K562 (cell line): ENCODE measurements at regions not wholly inside any gene's neighbourhood (a gene's known extent, or its start where the extent isn't known, plus 50 kb on each side); places are given as distances from the start of the nearest gene placed in this dataset.

Experiments used
- ATAC-seq: fragments of 200-7000 bp; cut with Tn5 transposase; 3 replicates; pipeline ENCODE4 v1.9.1; 2020; ENCODE audit warnings: moderate library complexity
- BruUV-seq: library from RNA; stranded (reverse); fragments of 400-500 nt; replicated peaks from 2 replicates; lab custom pipeline; 2021; lab: Mats Ljungman, UMichigan
- CTCF ChIA-PET: fragments of 300-600 bp; formaldehyde crosslinking; extraction: SDS; loops from one replicate; lab custom pipeline; 2021; ENCODE audit warnings: low intra/inter-chr PET ratio; lab: Yijun Ruan, JAX
- POLR2A ChIA-PET: fragments of 300-600, 350-650 bp; sonication (Branson Sonifier 250); formaldehyde crosslinking; extraction: SDS; loops from one replicate; lab custom pipeline; 2021; ENCODE audit warnings: antibody characterized with exemption, inconsistent platforms; lab: Yijun Ruan, JAX
- DNase-seq, 4 experiments: peaks; one replicate each; pipeline versions ENCODE4 v3.0.0 to v3.0.0-alpha.2; 2011 to 2018; ENCODE audit warnings: low spot score in 3 of 4, mixed read lengths in 3 of 4; ENCODE audit errors: extremely low read depth in 1 of 4
- FAIRE-seq: peaks from 2 replicates; lab custom pipeline; 2011; peaks lifted over from hg19 to GRCh38; lab: Jason Lieb, UNC
- H2AFZ ChIP-seq: 2 replicates; pipeline ENCODE4 v1.6.0; 2011; ENCODE audit warnings: low read depth, low read length, control low read depth, inconsistent platforms
- H3K27ac ChIP-seq: fragments of 200-600 bp; 3 replicates; pipeline ENCODE4 v1.8.0; 2011; ENCODE audit warnings: low read depth, mild to moderate bottlenecking, control low read depth, inconsistent platforms, low read length, moderate library complexity, mixed read lengths; ENCODE audit errors: extremely low read depth
- H3K27me3 ChIP-seq, 2 experiments: fragments of 300-600 bp in 1 of 2; 2 replicates in 1 of 2; 3 replicates in 1 of 2; pipeline versions ENCODE4 v1.6.0 to v1.8.0; 2011; ENCODE audit warnings: inconsistent platforms in 2 of 2, low read length in 2 of 2, mild to moderate bottlenecking in 1 of 2, mixed read lengths in 1 of 2, moderate library complexity in 1 of 2; ENCODE audit not compliant: control insufficient read depth in 2 of 2, insufficient read depth in 2 of 2
- H3K36me3 ChIP-seq: fragments of 300-600 bp; 3 replicates; pipeline ENCODE4 v1.8.0; 2011; ENCODE audit warnings: mild to moderate bottlenecking, low read length, inconsistent platforms; ENCODE audit not compliant: control insufficient read depth, insufficient read depth
- H3K4me1 ChIP-seq, 2 experiments: fragments of 200-600 bp in 1 of 2; replicated peaks in 1 of 2; 2 replicates in 1 of 2; 3 replicates in 1 of 2; pipeline versions ENCODE4 v1.5.1 to v1.8.0; 2011; ENCODE audit warnings: inconsistent platforms in 2 of 2, low read length in 2 of 2, mild to moderate bottlenecking in 1 of 2, mixed read lengths in 1 of 2, moderate library complexity in 1 of 2; ENCODE audit not compliant: control insufficient read depth in 2 of 2, insufficient read depth in 2 of 2
- H3K4me2 ChIP-seq: 2 replicates; pipeline ENCODE4 v1.6.1; 2011; ENCODE audit warnings: low read length, control low read depth, inconsistent platforms, mixed read lengths; ENCODE audit not compliant: insufficient read depth
- H3K4me3 ChIP-seq: fragments of 200-600 bp; sonication (generic), shearing (Covaris generic); 2 replicates; pipeline ENCODE4 v1.5.1; 2016; ENCODE audit warnings: control low read depth, inconsistent platforms
- H3K79me2 ChIP-seq: fragments of 200-600 bp; 3 replicates; pipeline ENCODE4 v1.8.0; 2011; ENCODE audit warnings: low read length, inconsistent platforms; ENCODE audit not compliant: control insufficient read depth, insufficient read depth
- H3K9ac ChIP-seq, 2 experiments: 2 replicates each; pipeline versions ENCODE4 v1.6.0 to v1.6.1; 2011; ENCODE audit warnings: low read depth in 2 of 2, low read length in 2 of 2, control low read depth in 1 of 2, inconsistent platforms in 1 of 2, mild to moderate bottlenecking in 1 of 2, mixed read lengths in 1 of 2; ENCODE audit not compliant: insufficient read depth in 1 of 2
- H3K9me1 ChIP-seq: one replicate; pipeline ENCODE4 v1.6.0; 2011; ENCODE audit warnings: inconsistent platforms, mild to moderate bottlenecking, low read length, moderate library complexity; ENCODE audit not compliant: control insufficient read depth, insufficient read depth
- H3K9me3 ChIP-seq: replicated peaks from 2 replicates; pipeline ENCODE4 v1.5.1; 2011; ENCODE audit warnings: low read depth, low read length, inconsistent platforms; ENCODE audit not compliant: control insufficient read depth, insufficient read depth
- H4K20me1 ChIP-seq: replicated peaks from 2 replicates; pipeline ENCODE4 v1.6.1; 2011; ENCODE audit warnings: low read length, inconsistent platforms, mixed read lengths; ENCODE audit not compliant: control insufficient read depth, insufficient read depth
- CBFA2T2 ChIP-seq: fragments of 450-650 bp; conservative IDR thresholded peaks from 2 replicates; pipeline ENCODE4 v1.6.1; 2017; ENCODE audit warnings: mild to moderate bottlenecking
- CTBP1 ChIP-seq: fragments of 450-650 bp; IDR thresholded peaks from 2 replicates; pipeline ENCODE4 v1.6.1; 2016; ENCODE audit warnings: borderline replicate concordance
- MLLT1 ChIP-seq, 2 experiments: fragments of 450-650 bp; IDR thresholded peaks; 2 replicates each; pipeline ENCODE4 v1.6.1; 2016
- RAD21 ChIP-seq, 2 experiments: fragments of 250-450 bp in 1 of 2; fragments of 450-650 bp in 1 of 2; sonication (Bioruptor Pico) in 1 of 2; formaldehyde crosslinking in 1 of 2; IDR thresholded peaks in 1 of 2; conservative IDR thresholded peaks in 1 of 2; 2 replicates each; pipeline versions ENCODE4 v1.4.0 to v1.8.0; 2020 to 2022; ENCODE audit warnings: mild to moderate bottlenecking in 2 of 2, moderate library complexity in 1 of 2
- RBFOX2 ChIP-seq: fragments of 200-400 bp; formaldehyde crosslinking; IDR thresholded peaks from 2 replicates; pipeline ENCODE4 v1.6.1; 2017; ENCODE audit warnings: low read depth, mild to moderate bottlenecking, low read length, moderate library complexity
- STAT6 ChIP-seq: sonication (generic); formaldehyde crosslinking; IDR thresholded peaks from 2 replicates; pipeline ENCODE4 v1.8.1; 2023; ENCODE audit warnings: mild to moderate bottlenecking, missing genetic modification reagents
- TCF3 ChIP-seq: sonication (generic); formaldehyde crosslinking; IDR thresholded peaks from 2 replicates; pipeline ENCODE4 v1.4.0; 2020; ENCODE audit warnings: mild to moderate bottlenecking, missing genetic modification reagents
- TFE3 ChIP-seq: fragments of 450-650 bp; formaldehyde crosslinking; IDR thresholded peaks from 2 replicates; pipeline ENCODE4 v1.4.0; 2020; ENCODE audit warnings: mild to moderate bottlenecking, mixed read lengths
- ZNF217 ChIP-seq: sonication (generic); formaldehyde crosslinking; IDR thresholded peaks from 2 replicates; pipeline ENCODE4 v1.8.0; 2022; ENCODE audit warnings: mild to moderate bottlenecking, missing genetic modification reagents
- ZNF76 ChIP-seq: fragments of 250-450 bp; sonication (Bioruptor Pico); IDR thresholded peaks from 2 replicates; pipeline ENCODE4 v1.4.0; 2020; ENCODE audit warnings: mild to moderate bottlenecking, moderate library complexity, borderline replicate concordance
- ZNF785 ChIP-seq: fragments of 250-450 bp; sonication (Bioruptor Pico); IDR thresholded peaks from 2 replicates; pipeline ENCODE4 v1.4.0; 2020; ENCODE audit warnings: mild to moderate bottlenecking
- WGBS: fragments of 100-300 bp; shearing (Covaris generic); methylation state at CpG from one replicate; pipeline ENCODE4 v1.1.6; 2016; ENCODE audit warnings: low coverage, mixed read lengths; ENCODE audit not compliant: insufficient coverage; ENCODE audit errors: missing lambda C conversion rate; 5-methylcytosine and 5-hydroxymethylcytosine counted together
- in situ Hi-C: fragments of 300-500 bp; cut with MboI; formaldehyde crosslinking; loops from 4 replicates; pipeline ENCODE4 v1.15.0; 2018; ENCODE audit warnings: inconsistent platforms, mixed read lengths
- intact Hi-C: fragments of 100-400 bp; cut with micrococcal nuclease; formaldehyde crosslinking; loops from 2 replicates; pipeline ENCODE4 v1.14.2; 2022
- TF ChIP-seq, protein P1 (sequence below): fragments of 450-650 bp; IDR thresholded peaks from 2 replicates; pipeline ENCODE4 v1.6.1; 2018; ENCODE audit not compliant: partially characterized antibody

DNA sequence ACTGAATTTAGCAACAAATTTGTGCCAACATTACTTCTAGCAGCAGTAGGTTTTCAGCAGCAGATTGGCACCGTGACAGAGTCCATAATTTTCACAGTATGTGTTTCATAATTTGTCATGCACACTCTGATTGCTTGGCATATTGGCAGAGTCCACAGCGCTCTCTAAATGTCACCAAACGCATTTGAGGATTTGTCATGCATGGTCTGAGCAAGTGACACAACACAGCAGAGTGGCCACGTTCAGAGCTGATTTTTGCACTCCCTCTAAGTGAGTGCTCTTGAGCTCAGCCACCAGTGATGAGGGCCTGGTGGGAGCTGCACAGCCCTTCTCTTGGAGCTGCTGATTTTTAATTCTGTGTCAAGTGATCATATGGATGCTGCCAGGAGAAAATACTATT lies 1270.8 kb downstream of the ROBO1 start (continued):
- TF ChIP-seq, protein P1, sequence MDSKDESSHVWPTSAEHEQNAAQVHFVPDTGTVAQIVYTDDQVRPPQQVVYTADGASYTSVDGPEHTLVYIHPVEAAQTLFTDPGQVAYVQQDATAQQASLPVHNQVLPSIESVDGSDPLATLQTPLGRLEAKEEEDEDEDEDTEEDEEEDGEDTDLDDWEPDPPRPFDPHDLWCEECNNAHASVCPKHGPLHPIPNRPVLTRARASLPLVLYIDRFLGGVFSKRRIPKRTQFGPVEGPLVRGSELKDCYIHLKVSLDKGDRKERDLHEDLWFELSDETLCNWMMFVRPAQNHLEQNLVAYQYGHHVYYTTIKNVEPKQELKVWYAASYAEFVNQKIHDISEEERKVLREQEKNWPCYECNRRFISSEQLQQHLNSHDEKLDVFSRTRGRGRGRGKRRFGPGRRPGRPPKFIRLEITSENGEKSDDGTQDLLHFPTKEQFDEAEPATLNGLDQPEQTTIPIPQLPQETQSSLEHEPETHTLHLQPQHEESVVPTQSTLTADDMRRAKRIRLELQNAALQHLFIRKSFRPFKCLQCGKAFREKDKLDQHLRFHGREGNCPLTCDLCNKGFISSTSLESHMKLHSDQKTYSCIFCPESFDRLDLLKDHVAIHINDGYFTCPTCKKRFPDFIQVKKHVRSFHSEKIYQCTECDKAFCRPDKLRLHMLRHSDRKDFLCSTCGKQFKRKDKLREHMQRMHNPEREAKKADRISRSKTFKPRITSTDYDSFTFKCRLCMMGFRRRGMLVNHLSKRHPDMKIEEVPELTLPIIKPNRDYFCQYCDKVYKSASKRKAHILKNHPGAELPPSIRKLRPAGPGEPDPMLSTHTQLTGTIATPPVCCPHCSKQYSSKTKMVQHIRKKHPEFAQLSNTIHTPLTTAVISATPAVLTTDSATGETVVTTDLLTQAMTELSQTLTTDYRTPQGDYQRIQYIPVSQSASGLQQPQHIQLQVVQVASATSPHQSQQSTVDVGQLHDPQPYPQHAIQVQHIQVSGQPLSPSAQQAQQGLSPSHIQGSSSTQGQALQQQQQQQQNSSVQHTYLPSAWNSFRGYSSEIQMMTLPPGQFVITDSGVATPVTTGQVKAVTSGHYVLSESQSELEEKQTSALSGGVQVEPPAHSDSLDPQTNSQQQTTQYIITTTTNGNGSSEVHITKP, result no peak
- TF ChIP-seq ZNF76 (CRISPR knock-in tag) (no peak), TCF3 (CRISPR knock-in tag) (no peak)

DNA sequence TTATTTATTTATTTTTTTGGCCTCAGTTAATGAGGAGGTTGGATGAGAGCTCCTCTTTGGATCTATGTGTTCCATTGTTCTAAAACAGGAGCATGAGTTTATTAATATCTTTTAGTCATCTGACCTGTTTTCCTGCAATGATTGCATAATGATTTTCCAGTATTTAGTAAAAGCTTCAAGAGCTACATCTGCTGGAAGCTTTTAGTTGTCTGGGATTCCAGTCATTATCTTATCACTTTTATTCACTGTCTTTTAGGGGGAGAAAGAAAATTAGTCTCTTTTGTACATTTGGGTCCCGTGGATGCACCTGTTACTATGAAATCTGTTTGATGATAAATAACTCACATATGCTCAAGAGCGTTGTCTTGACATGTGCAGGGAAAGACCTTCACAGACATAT lies 1270.0 kb downstream of the ROBO1 start:
- H3K9ac ChIP-seq, result no peak overlapping the region
- in situ Hi-C loops, result no loop called here
- BruUV-seq, result no TSS peak
- H3K4me1 ChIP-seq, result no peaks in the 10 kb centered on the region
- no peaks in the 10 kb centered on the region for H3K36me3 ChIP-seq
- CTCF ChIA-PET, result no interaction called here
- H4K20me1 ChIP-seq, result no peaks in the 10 kb centered on the region
- no peak for DNase-seq
- H3K4me3 ChIP-seq, result no peak overlapping the region
- H3K79me2 ChIP-seq, result no peaks in the 10 kb centered on the region
- POLR2A ChIA-PET, result no interaction called here
- H3K4me2 ChIP-seq, result no peak overlapping the region
- no peaks in the 10 kb centered on the region for H3K9me3 ChIP-seq
- 0% methylated on average over 1 of the region's 2 CpGs for WGBS
- no peak overlapping the region for H2AFZ ChIP-seq
- ATAC-seq, result no peak
- no peak overlapping the region for H3K27ac ChIP-seq
- FAIRE-seq, result no peak
- H3K27me3 ChIP-seq, result no peaks in the 10 kb centered on the region
- intact Hi-C loops, result no loop called here
- H3K9me1 ChIP-seq, result no peaks in the 10 kb centered on the region
- TF ChIP-seq CTBP1 (no peak), MLLT1 (IDR thresholded peaks at IDR 0.05) (no peak), CBFA2T2 (no peak), RAD21 (CRISPR knock-in tag; conservative IDR thresholded peaks at IDR 0.05 in 1 of 2, IDR thresholded peaks at IDR 0.05 in 1 of 2) (no peak), ZNF217 (CRISPR knock-in tag) (no peak), ZNF785 (CRISPR knock-in tag) (no peak), STAT6 (no peak), RBFOX2 (no peak), TFE3 (CRISPR knock-in tag) (no peak)
